ENCODE measurements at regions not wholly inside any gene's neighbourhood (a gene's known extent, or its start where the extent isn't known, plus 50 kb on each side); places are given as distances from the start of the nearest gene placed in this dataset.

DNA sequence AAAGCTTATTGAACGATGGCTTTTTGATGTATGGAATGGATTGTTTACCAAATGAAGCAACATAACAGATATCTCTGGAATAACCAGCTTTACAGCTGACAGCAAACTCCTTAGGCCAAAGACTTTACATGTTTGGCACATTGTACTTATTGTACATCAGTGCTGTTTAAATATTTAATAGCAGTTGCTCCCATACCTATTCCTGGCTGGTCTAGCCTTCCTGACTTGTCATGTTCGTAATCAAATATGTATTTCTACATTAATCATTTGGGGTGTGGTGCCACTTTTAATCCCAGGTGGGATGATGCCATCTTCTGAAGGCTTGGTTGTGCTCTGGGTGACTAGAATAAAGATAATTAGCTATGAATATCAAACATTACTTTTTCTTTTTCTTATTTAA, 67.4 kb upstream of the FRY start:
- Histone ChIP-seq H3K4me3 (no peak overlapping the region), H3K27me3 (no peaks in the 10 kb centered on the region), H3K9me3 (no peaks in the 10 kb centered on the region; the same call in 1 of the 2 replicates), H3K36me3 (no peaks in the 10 kb centered on the region)
- DNase-seq, result no peak

DNA sequence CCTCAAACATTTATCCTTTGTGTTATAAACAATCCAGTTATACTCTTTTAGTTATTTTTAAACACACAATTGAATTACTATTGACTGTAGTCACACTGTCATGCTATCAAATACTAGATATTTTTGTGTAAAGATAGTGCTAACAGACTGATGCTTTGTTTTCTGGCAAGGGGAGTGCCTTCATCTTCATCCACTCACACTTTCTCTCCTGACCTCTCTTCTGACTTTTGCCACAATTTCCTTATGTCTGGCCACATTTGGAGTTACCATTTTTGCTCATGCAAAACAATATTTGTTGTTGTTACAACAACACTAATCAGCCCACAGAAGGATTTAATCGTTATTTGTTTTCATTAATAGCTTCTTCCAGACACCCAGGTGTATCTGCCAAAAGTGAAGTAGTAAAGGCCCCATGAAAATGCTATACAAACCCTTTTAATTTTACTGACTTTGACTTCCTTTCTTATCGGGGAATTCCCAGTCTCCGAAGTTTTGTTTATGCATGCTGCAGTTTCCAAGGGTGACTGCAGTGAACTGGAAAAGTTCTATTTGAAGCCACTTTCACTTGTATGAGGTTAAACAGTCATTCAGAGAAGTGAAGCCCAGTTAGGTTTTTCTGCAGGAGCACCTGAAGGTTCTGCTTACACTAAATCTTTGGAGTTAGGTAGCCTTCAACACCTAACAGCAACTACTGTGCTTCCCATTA, 66.1 kb upstream of the FRY start:
- Histone ChIP-seq H3K27me3 (no peaks in the 10 kb centered on the region), H3K4me3 (no peak overlapping the region), H3K36me3 (no peaks in the 10 kb centered on the region), H3K9me3 (no peaks in the 10 kb centered on the region; the same call in 1 of the 2 replicates)
- peak; percentile 37 for DNase-seq

DNA sequence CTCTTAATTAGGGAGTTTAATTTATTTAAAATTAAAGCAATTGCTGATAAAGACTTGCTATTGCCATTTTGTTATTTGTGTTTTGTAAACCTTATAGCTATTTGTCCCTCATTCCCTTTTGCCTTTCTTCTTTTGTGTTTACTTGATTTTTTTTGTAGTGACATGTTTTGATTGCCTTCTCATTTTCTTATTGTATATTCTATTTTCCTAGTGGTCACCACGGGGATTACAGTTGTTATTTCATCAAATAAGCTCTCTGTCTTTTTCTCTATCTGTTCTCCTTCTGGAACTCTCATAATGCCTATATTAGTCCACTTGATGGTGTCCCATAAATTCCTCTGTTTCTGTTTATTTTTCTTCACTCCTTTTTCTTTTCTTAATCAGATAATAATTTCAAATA, 64.4 kb upstream of the FRY start:
- Histone ChIP-seq H3K9me3 (no peaks in the 10 kb centered on the region; the same call in 1 of the 2 replicates), H3K36me3 (no peaks in the 10 kb centered on the region), H3K27me3 (no peaks in the 10 kb centered on the region), H3K4me3 (no peak overlapping the region)
- DNase-seq, result no peak

DNA sequence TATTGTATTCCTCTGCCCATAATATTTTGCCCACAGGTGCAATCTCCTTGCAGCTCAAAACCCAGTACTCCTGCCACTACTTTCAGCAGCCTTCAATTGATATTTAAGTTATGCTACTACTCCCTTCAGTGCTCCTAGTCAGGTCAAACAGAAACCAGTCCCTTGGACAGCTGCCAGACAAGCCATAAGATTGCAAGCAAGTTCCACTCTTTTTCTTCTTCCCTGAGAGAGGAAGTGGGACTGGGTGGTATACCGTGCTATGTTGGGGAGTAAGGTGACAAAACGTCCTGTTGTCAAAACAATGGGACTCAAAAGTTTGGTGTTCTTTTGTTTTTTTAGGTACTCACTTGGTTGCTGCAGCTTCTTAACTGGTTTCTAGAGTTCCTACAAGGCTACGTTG, 63.1 kb upstream of the FRY start:
- Histone ChIP-seq H3K4me3 (no peak overlapping the region), H3K27me3 (no peaks in the 10 kb centered on the region), H3K36me3 (no peaks in the 10 kb centered on the region), H3K9me3 (no peaks in the 10 kb centered on the region; the same call in 1 of the 2 replicates)
- DNase-seq, result no peak

DNA sequence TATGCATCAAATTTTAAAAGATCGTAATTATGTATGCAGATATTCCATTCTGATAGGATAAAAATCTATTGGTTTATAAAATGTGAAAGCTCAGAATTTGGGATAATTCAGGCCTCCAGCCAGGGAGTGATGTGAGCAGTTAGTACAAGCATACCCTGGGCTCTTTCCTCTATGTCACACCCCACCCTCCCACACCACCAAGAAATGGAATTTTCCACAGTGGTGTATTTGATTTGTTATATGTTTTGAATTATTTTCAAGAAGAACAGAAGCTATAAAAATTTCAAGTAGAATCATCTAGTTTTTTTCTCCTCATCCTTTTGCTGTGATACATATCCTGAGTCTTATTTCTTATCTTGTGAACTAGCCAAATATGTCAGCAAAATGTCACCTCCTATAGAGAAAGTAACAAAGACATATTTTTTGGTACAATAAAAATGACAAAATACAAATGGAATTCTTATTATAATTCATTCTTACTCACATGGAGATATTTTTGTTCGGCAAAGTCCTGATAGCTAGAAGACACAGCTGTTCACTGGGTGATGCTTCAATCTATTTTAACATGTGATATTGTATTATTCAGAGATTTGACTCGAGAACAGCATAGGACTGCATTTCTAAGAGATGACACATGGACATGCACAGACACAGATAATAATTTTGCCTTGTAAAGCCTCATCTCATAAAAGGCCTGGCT, 61.2 kb upstream of the FRY start:
- no peak for DNase-seq
- H3K4me3 ChIP-seq, result no peak overlapping the region
- no peaks in the 10 kb centered on the region; the same call in 1 of the 2 replicates for H3K9me3 ChIP-seq
- no peaks in the 10 kb centered on the region for H3K27me3 ChIP-seq
- H3K36me3 ChIP-seq, result no peaks in the 10 kb centered on the region

DNA sequence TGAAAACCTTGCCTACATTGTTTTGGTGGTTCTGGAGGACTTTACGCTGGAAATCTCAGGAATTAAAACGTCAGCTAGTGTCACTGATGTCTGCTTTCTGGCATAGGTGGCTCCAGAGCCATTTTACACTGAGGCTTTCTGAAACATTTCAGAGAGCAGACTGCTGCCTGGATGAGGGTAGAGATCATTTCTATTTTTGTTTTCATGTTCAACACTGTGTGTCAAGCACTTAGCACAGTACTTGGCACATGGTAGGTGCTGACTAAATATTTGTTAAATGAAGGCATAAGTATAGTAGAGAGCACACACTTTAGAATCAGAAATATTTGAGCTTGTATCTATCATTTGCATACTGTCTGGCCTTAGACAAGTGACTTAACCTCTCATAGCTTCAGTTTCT, 59.1 kb upstream of the FRY start:
- Histone ChIP-seq H3K9me3 (no peaks in the 10 kb centered on the region; the same call in 1 of the 2 replicates), H3K27me3 (no peaks in the 10 kb centered on the region), H3K36me3 (no peaks in the 10 kb centered on the region), H3K4me3 (no peak overlapping the region)
- DNase-seq, result no peak

DNA sequence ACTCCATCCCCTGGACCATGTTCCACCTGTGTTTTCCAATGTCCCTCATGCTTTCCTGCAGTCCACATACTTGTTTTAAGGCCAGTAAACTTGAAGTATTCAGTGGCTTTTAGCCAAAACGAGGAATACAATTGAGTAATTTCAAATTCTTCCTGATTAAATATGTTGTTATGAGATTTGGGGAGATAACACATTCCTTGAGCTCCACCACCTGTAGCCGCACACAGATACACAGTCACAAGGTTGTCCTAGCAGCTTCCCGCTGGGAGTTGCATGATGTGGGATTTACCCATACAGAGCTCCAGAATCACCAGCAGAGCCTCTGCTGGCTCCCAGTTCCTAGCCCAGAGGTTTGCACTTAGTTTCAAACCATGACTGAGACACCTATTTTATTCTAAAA, 53.6 kb upstream of the FRY start:
- no peak overlapping the region for H3K4me3 ChIP-seq
- no peak for DNase-seq
- no peaks in the 10 kb centered on the region for H3K36me3 ChIP-seq
- no peaks in the 10 kb centered on the region for H3K27me3 ChIP-seq
- no peaks in the 10 kb centered on the region for H3K9me3 ChIP-seq

DNA sequence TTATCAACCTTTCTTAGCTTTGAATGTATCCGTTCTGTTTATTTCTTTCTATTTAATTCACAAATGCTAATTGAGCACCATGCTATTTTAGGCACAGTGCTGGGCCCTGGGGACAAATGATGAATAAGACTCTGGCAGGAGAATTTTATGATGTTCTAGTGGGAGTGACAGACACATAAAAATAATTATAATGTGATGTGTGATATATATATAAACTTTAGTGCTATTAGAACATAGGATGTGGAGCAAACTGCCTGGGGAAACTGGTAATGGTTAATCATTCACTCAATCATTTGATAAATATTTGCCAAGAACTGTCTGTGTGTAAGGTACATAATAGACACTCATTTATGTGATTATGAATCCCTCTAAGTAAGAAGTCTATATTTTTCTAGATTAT, 50.7 kb upstream of the FRY start:
- H3K36me3 ChIP-seq, result no peaks in the 10 kb centered on the region
- no peaks in the 10 kb centered on the region for H3K9me3 ChIP-seq
- H3K27me3 ChIP-seq, result no peaks in the 10 kb centered on the region
- no peak for DNase-seq
- no peak overlapping the region for H3K4me3 ChIP-seq

Data from MG63 (cell line).